Choroid plexus epithelial cell (primary cell): ENCODE measurements at regions not wholly inside any gene's neighbourhood (a gene's known extent, or its start where the extent isn't known, plus 50 kb on each side); places are given as distances from the start of the nearest gene placed in this dataset.
"Not testable (repeated sequence)": the region's sequence is repeated elsewhere in the genome, so short reads cannot be mapped to it uniquely, and the experiment has no call there.

Source experiments
- DNase-seq: peaks from one replicate; pipeline ENCODE4 v3.0.0-alpha.2; 2010; ENCODE audit warnings: low read depth
- H3K4me3 ChIP-seq: 2 replicates; pipeline ENCODE4 v1.5.1; 2011; ENCODE audit warnings: low read depth, mild to moderate bottlenecking, control low read depth, low read length, moderate library complexity
- TF ChIP-seq, protein P1 (sequence below): conservative IDR thresholded peaks from 2 replicates; pipeline ENCODE4 v1.5.1; 2011; ENCODE audit warnings: low read depth, mild to moderate bottlenecking, control low read depth, inconsistent platforms, low read length, moderate library complexity

DNA sequence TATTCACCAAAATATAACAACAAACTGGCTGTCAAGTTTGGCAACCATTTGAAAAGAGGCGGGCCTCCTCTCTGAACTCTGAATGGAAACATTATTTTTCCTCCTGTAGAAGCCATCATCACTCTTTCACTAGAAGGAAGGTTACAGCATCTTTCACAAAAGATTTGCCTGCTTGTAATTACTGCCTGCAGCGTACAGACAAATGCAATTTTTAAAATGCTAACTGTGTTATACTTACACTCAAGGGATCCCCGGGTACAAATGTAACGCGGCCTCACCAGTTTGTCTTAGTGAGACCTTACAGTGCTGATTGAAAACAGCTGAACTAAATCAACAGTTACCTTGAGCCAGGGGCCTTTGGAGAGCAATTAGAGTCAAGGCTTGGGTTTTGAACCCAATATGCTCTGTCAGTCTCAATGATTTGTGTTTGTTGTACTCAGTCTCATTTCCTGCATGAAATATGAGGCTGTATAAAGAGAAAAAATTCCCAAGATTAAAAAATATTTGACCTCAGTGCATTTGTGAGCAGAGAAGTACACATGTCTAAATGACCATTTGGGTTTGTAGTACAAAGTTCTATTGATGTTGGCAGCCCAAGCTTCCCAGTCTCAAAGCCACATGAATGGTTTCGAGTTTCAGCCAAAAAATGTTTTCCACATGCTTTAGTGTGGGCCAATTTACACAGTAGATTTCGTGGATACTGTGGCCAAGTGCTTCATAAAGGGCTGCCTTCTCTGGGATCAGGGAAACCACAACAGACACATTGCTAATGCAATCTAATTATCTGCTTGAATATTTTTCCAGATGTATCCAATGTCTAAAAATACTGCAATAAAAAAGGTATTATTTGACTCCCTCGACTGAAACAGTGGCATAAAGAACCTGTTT lies 500.0 kb downstream of the SPATA31D1 start:
- no peak overlapping the region for H3K4me3 ChIP-seq
- peak; percentile 96 for DNase-seq

DNA sequence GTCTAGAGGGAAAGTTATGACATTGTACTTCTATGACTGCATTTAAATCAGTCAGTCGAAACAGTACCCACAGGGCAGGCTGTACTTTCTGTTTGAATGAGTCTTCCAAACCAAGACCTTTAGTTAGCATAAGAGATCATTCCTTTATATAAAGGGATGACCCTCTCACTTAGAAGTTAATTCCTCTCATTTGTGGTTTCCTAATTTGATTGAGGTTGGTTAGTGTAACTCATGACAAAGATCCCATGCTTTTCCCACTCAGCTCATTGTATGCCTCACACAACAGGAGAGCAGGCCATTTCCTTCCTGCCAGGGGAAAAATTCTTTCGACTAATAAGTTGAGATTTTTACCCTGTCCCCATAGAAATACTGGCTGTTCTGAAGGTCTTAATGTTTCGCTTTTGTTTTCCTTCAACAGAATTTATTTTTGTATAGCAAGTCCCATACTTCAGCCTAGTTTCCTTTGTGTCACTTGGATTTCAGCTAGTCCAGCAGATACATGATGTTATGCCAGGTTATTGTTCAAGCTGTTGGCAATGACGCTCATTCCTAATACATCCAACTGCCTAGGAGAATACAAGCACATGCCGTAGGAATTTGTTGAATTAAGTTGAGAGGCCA lies 500.7 kb downstream of the SPATA31D1 start:
- H3K4me3 ChIP-seq: no peak overlapping the region
- peak; percentile 41 for DNase-seq
- TF ChIP-seq, protein P1, sequence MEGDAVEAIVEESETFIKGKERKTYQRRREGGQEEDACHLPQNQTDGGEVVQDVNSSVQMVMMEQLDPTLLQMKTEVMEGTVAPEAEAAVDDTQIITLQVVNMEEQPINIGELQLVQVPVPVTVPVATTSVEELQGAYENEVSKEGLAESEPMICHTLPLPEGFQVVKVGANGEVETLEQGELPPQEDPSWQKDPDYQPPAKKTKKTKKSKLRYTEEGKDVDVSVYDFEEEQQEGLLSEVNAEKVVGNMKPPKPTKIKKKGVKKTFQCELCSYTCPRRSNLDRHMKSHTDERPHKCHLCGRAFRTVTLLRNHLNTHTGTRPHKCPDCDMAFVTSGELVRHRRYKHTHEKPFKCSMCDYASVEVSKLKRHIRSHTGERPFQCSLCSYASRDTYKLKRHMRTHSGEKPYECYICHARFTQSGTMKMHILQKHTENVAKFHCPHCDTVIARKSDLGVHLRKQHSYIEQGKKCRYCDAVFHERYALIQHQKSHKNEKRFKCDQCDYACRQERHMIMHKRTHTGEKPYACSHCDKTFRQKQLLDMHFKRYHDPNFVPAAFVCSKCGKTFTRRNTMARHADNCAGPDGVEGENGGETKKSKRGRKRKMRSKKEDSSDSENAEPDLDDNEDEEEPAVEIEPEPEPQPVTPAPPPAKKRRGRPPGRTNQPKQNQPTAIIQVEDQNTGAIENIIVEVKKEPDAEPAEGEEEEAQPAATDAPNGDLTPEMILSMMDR: no peak

More for the DNA sequence above, 500.0 kb downstream of the SPATA31D1 start:
- TF ChIP-seq, protein P1: no peak

DNA sequence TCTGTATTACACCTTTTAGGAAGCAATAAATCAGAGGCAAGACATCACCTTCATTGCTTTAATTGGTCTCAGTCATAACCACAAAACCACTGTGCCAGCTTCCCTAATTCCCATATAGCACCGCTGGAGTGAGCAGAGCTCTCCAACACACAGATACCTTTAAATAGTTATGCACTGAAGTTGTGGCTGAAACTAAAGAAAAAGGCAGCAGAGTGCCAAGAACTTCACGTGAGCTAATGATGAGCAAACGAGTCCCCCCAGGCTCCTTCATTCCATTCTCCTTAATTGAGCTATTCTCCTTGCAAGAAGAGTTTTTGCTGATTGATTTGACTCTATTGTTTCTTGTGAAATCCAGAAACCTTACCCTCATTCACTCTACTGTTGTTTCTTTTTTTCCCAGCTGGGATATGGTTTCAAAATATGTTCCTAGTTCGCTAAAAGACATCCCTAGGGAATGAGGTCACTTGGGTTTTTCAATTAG lies 501.5 kb downstream of the SPATA31D1 start:
- no peak overlapping the region for H3K4me3 ChIP-seq
- TF ChIP-seq, protein P1: no peak
- peak; percentile 68 for DNase-seq

DNA sequence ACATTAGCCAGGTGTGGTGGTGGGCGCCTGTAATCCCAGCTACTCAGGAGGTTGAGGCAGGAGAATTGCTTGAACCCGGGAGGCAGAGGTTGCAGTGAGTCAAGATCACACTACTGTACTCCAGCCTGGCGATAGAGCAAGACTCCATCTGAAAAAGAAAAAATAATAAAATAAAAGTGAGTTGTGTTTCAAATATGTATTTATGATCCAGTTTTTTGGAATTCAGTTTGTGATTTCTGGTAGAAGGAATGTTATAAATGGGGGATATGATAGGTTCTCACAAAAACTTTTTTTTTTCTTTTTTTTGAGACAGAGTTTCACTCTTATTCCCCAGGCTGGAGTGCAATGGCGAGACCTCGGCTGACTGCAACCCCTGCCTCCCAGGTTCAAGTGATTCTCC lies 502.2 kb downstream of the SPATA31D1 start:
- not testable (repeated sequence) for H3K4me3 ChIP-seq, DNase-seq

DNA sequence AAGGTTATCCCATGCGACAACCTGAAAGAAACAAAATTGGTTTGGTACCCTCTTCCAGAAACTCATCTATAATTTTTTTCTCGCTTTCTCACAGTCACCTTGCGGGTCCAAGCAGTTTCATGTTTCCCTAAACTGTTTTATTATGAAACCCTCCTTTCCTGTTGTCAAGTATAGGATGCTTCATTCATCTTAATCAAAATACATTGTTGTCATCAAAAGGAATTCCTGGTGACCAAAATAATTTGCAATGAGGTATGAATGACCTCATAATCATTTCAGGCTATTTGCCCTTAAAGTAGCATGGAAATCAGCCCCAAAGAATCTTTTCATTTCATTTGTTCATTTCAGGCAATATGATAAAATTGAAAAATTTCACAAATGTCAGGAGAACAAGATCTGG lies 503.0 kb downstream of the SPATA31D1 start:
- no peak overlapping the region for H3K4me3 ChIP-seq
- TF ChIP-seq, protein P1: no peak
- no peak for DNase-seq

DNA sequence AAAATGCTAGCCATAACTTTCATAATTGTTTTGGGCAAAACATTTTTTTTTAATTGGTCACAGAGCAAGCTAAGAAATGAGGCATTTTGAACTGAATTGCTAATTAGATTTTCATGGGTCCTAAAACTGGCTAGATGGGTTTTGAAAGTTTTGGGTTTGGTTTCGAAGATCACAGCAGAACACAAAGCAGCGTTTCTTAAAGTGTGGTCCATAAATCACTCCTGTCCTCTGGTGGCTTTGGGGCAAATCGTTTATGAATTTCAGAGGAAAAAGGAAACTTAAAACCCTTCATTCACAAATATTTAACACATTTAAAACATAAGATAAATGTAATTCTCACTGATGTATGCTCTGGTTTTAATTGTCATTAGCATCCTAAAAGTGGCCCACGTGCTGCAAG lies 503.7 kb downstream of the SPATA31D1 start:
- TF ChIP-seq, protein P1: peak; percentile 26
- no peak overlapping the region for H3K4me3 ChIP-seq
- peak; percentile 8 for DNase-seq

DNA sequence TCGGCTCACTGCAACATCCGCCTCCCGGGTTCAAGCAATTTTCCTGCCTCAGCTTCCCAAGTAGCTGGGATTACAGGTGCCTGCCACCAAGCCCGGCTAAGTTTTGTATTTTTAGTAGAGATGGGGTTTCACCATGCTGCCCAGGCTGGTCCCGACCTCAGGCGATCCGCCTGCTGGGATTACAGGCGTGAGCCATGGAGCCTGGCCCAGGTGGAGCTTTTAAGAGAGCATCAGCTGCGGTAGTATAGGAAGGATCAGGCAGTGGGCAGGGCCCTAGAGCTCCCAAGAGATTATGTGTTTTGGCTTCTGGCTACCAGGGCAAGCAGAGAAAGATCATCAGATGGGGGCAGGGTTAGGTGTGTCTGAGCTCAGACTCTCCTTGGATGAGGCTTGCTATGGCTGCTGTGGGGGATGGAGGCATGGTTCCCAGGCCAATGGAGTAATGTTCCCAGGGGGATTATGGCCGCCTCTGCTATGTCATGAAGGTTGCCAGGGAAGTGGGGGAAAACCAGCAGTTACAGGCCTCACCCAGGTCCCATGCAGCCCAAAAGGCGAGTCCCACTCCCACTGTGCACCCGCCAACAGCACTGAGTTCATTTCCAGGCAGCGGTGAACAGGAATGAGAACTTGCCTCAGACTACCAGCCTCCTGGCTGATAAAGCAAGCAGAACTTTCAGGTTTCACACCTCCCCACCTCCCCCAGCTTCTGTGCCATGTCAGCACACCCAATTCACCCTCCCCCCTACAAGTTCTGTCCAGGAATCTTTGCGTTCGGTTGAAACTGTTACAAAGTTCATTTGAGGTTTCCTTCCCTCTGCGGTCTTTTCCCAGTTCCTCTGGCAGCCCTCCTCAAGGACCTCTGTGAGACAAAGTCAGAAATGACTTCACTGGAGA lies 507.6 kb downstream of the SPATA31D1 start:
- DNase-seq: peak; percentile 20
- H3K4me3 ChIP-seq: no peak overlapping the region
- TF ChIP-seq, protein P1: no peak
